ENCODE measurements at regions not wholly inside any gene's neighbourhood (a gene's known extent, or its start where the extent isn't known, plus 50 kb on each side); places are given as distances from the start of the nearest gene placed in this dataset.

DNA sequence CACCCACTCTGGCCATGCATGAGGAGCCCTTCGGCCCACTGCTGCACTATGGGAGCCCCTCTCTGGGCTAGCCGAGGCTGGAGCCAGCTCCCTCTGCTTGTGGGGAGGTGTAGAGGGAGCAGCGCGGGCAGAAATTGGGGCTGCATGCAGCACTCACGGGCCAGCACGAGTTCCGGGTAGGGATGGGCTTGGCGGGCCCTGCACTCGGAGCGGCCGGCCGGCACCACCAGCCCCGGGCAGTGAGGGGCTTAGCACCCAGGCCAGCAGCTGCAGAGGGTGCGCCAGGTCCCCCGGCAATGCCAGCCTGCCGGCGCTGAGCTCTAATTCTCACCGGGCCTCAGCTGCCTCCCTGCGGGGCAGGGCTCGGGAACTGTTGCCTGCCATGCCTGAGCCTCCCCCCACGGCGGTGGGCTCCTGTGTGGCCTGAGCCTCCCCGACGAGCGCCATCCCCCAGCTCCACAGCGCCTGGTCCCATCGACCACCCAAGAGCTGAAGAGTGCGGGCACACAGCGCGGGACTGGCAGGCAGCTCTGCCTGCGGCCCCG lies 209.0 kb downstream of the LTN1 start:
- no peak for DNase-seq

DNA sequence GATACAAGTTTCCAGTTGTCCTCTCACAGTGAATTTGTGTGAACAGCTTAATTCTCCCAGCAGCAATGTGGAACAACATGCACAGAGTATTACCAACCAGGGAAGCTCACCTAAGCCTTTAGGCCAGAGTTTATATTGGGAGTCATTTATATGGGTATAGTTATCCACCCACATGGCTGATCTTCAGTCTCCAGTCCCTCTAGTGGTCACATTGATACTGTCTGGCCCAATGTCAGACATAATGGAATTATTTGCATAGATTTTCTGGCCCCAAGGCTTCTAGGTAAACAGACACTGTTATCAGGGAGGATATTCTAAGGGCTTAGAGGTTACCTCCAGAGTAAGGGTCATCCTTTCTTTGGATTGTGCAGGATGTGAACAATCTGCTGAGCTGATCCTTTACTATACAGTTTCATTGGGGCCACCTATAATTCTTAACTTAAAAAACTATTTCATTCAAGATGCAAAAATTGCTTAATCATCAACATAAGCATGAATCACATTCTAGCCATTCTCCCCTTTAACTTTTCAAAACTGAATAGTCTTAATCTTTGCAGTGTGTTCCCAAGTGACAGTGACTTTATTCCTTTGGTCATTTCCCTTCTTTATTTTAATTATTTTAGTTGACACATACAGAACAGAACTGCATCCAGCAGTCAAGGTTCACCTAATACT lies 210.9 kb downstream of the LTN1 start:
- no peak for DNase-seq

DNA sequence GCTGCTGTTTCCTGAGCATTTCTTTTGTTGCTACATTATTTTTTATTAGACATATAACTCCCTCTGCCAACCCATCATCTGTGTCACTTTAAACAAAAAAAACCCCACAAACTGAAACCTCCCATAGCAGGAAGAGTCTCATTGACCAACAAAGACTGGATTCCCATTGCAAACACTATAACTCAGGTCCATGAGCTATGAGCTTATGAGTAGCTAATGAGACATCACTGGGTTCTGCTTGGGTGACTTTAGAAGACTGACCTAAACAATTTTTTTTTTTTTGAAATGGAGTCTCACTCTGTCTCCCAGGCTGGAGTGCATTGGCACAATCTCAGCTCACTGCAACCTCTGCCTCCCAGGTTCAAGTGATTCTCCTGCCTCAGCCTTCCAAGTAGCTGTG lies 212.8 kb downstream of the LTN1 start:
- DNase-seq: no peak

DNA sequence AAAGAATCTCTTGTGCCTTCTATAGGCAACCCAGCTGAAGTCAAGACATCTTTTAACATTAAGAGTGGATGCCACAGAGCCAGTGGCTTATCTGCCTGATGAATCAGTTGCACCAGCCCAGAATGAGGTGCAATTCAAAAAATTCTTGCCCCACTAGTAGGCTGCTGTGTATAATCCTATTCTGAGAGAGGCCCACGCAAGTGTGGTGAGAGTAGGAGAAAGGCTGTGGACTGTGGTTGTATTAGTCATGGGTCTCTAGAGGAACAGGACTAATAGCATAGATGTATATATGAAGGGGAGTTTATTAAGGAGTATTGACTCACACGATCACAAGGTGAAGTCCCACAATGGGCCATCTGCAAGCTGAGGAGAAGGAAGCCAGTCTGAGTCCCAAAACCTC lies 216.4 kb downstream of the LTN1 start:
- DNase-seq: no peak

DNA sequence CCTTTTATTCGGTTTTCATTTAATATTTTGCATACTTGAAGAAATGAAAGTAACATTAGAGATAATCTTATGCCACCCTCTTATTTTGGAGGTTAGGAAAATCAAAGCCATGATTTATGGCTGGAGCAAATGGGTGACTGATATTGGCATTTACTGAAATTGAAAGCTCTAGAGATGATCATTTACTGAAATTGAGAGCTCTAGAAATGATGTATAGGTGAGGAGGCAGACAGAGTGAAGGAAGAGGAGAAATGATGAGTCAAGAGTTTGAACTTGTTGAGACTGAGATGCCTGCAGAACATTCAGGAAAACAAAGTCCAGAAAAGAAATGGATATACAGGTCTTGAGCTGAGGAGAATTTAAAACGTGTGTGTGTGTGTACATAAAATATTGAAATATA lies 217.6 kb downstream of the LTN1 start:
- DNase-seq: no peak

DNA sequence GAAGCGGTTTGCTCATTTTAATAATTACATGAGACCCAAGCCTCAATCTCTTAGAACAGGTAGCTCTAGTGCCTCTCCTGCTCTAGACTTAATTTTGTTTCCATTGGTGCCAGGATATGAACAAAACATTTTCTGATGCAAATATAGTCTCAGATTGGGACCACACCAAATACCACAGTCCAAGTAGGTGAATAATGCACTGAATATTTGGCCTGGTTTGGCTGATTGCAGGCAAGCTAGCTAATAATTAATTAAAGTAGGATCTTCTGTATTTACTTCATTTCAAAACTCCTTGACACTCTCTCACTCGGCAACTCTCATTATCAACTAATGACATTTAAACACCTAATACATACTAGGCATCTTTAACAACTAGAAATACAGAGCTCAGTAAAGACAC lies 219.6 kb downstream of the LTN1 start:
- DNase-seq: no peak

DNA sequence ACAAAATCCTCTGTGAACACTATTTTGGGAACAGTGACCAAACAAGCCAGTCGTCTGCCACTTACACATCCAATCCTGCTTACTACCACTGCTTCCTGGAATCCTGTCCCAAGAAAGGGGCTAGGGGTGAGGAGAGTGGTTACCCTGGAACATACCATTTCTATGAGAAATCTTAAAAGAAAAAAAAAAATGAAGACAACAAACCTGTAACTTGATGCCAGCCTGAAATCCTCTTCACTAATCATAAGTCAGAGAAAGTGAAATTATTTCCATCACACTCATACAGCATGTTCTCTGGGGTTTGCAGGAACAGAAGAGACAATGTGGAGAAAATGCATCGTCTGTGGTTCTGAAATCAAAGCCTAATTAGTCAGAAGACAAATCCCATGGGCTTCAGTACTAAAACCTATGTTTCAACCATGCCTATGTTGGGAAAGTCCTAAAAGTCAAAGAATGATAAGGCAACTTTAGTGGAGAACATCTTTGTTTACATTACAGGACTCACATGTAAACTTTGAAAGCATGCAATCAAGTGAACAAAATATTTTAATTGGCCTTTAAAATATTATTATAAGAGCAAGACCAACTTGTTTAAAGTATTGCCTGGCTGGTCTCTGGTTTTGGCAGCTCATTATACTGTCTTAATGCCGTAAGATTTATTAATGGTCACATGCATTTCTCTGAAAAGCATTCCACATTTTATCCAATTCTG lies 220.7 kb downstream of the LTN1 start:
- no peak for DNase-seq

DNA sequence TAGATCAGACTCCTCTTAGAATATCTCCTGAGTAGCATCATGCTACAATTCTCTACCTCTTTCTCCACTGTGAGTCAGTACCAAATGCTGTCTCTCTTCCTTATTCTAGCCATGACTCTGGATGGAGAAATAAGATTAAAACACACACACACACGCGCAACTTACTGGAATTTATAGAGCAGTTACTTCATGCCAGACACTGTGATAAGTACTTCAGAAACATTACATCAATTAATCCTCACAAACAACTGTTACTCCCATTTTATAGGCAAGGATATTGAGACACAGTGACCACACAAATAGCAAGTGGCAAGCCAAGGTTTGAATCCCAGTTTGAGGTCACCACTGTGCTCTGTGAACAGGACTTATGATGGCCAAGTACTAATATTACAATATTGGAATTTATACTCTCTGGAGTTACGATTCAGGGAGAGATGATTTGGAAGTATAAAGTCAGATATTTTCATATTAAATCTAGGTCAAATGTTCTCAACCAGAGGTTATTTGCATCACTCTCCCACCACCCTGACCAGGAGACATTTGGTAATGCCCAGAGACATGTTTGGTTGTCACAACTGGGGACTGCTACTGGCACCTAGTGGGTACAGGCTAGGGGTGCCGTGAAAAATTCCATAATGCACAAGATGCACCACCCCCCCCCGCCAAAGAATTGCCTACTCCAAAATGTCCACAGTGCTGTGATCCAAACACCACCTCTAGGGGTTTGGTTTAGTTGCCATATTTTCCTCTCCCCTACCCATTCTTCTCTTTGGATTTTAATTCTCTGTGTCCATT lies 221.6 kb downstream of the LTN1 start:
- no peak for DNase-seq

DNA sequence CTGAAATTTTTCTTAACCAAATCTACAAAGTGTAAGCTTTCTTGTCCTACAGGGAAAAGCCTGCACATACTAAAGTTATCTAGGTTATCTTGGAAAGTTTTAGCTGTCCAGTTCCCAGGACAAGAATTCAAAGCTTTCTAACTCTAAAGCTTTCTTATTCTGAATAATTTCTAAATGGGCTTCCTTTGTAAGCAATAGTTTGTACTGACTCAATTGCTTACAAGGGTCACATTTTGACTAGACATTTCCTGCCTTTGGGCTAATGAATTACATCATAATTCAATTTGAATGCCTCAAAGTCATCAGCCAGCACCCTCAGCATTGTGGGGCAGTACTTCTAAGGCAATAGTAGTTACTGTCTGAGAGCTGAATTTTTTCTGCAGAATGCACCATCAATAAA lies 223.0 kb downstream of the LTN1 start:
- DNase-seq: no peak

DNA sequence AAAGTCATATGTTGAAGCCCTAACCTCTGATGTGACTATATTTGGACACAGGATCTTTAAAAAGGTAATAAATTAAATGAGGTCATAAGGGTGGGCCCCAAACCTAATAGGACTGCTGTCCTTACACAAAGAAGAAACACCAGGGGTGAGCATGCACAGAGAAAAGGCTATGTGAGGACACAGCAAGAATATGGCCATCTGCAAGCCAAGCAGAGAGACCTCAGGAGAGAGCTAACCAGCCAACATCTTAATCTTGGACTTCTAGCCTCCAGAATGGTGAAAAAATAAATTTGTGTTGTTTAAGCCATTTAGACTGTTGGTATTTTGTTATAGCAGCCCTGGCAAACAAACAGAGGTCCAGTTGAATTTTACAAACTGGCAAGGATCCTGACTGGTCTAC lies 223.9 kb downstream of the LTN1 start:
- DNase-seq: no peak

DNA sequence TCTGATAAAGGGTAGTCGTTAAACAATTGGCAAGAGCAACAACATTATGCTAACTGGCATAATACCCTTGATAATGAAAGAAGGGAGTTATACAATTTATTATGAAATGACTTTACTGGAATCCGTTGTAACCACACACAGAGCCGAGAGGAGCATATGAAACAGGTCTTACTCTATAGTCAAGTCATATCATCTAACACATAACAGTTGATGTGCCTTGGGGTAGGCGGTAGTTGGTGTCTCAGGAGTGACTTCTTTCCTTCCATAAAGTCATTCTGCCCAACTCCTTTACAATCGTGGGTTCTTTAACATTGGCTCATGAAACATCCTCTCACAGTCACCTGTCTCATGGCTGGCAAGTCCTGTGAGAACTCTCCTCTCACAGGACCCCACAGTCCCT lies 225.2 kb downstream of the LTN1 start:
- no peak for DNase-seq

DNA sequence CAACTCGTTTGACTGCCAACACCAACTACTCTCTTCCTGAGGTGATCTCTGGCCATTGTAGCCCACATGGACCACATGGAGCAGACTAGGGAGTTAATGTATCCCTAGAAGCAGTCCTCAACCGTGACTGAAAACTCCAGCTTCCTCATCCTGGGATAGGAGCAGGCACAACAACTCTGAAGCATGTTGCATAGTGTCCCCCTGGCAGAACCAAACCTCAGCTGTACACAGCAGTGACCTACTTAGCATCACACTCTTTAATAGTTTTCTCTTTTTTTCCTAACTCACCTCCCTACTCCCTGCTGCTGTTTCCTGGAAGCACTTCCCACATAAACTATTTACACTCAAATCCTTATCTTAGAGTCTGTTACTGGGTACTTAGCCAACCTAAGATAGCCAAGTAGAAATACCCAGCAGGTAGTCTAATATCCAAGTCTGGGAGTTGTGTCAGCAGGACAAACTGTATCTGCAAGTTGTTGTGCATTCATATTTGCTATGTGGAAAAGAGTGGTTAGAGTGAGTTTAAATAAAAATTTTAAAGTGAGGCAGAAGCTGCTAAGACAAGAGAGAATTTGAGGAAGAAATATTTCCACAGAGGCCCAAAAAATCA lies 228.8 kb downstream of the LTN1 start:
- DNase-seq: no peak

DNA sequence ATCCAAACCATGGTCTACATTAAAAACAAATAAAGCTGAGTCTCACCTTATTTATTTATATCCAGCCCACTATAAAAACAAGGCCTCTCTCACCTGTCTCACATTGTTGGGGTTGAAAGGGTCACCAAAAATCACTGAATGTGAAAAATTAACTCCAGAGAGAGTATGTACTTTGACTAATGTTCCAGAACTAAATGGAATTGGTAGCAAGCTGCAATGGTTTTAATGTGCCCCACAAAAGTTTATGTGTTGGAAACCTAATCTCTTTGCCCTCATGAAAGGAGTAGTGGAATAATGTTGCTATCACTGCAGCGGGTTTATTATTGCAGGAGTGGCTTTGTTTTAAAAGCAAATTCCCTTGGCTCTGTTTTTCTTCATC lies 230.3 kb downstream of the LTN1 start:
- DNase-seq: no peak

DNA sequence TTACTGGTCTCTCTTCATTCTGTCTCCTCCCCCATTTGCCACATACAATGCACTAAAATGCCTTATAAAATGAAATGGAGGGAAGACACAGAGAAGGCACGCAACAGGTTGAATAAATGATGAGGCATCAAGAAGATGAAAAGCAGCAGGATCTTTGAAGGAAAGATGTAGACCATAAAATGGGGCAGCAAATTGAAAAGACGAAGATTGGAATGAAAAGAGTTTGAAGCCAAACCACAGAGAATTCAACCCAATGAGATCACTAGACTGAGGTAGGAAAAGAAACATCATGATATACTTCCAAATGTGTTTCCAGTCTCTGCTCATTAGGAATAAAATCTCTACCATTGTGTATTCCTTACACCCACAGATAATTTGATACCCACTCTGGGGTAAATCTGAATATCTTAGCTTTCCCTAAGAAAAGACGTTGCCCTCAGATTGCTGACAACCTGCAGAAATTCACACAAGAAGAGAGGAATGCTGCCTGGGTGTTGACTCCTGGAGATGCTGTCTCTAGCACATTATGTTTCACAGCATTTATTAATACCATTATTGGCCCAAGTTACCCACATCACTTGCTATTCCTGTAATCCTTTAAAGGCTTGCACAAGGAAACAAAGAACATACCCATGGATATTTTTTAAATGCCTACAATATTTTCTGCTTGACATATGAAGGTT lies 230.9 kb downstream of the LTN1 start:
- no peak for DNase-seq

DNA sequence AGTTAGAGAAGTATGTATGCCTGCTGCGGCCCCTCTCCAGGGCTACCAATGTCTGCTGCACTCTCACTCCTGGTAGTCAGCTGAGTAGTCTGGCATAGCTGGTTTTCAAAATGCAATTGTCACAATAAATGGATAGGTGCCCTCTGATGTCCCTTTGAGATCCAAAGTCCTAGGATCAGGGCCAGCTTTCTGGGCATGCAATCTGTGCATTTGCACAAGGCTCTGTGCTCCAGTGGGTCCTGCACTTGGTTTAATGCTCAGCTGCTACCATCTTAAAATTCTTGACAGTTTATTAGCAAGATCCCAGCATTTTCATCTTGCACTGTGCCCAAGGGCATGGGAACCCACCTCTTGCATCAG lies 233.8 kb downstream of the LTN1 start:
- DNase-seq: no peak

DNA sequence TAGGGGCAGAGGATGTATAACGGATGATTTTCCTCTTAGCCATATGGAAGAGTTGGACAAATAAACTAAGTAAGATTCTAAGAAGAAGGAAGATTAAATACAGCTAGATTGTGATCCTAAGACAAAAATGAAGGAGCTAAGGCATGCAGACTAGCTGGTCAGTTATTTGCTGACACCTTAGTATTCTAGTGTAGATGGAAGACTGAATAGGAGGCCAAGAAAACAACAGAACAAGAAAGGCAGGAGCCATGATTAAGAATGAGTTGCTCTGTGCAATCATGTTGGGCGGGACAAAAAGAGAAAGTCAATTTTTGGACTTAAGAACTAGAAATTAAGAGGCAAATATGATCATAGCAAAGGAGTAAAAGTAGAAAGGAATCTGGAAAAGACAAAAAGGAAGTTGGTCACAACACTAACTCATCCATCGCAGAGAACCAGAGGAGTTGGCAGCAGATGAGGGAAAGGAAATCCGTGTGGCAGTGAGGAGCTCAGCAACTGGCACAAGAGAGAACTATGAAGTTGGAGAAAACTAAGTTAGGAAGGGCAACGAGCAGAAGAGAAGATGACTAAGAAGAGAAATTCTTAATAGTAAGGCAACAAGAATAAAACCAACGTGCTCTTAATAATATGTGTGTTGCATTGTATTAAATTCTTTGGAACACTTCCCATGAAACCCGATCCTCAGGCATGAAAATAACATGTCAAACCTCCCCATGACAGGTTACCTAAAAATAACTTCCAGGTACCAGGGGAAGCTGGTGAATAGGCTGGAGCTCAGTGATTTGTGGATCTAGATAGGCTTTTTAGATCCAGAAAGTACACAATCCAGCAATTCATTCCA lies 234.4 kb downstream of the LTN1 start:
- DNase-seq: no peak

DNA sequence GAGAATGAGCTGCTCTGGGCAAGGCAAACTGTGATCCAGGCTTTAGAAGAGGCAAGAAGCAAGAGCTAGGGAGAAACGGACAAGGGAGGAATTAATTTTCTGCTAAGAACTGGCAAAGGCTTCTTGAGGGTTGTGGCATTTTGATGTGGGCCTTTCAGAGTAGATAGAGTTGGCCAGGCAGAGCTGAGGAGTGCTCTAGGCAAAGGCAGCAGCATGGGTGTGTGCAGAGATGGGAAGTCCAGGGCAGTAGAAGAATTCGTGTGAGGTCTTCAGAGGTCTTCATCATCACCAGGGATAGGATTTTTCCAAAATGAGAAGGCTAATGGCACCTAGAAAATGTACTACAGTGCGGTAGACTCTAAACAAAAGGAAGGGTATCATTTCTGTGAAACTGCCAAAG lies 237.8 kb downstream of the LTN1 start:
- DNase-seq: no peak

DNA sequence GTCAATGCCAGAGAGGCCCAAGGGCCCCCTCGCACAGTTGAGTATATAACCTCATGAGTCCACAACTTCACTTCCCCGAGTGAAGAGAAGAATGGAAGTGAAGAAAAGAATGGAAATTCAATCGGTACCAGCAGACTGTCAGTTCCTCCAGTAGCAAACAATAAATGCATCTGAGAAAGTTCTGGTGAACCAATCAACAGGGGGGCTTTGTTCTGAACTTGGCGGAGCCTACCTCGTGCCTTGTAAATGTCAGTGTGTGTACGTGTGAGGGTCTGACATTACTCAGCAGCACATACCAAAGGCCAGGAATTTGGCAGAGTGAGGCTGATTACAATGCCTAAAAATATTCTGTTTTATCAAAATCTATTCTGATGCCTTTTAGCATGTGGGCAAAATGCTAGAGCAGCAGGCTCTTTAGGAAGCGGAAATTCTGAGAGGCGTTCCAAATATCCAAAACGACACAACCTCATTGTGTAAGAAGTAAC lies 238.5 kb downstream of the LTN1 start:
- DNase-seq: no peak

DNA sequence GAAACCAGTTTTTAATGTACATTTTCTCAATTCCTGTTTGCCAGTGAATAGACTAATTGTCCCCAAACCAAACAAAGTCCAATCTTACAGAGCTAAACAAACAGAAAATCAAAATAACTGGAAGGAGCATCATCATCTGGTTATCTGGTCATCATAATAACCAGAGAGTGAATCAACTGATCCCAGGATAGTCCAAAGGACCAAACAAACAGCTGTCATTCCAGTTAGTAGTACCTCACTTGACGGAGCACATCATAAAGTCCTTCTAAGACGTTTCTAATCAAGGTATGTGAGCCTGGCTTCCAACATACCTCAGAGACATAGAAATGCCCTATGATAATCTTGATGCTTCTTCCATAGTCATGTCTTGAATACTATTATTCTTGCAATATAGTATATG lies 240.5 kb downstream of the LTN1 start:
- DNase-seq: no peak

DNA sequence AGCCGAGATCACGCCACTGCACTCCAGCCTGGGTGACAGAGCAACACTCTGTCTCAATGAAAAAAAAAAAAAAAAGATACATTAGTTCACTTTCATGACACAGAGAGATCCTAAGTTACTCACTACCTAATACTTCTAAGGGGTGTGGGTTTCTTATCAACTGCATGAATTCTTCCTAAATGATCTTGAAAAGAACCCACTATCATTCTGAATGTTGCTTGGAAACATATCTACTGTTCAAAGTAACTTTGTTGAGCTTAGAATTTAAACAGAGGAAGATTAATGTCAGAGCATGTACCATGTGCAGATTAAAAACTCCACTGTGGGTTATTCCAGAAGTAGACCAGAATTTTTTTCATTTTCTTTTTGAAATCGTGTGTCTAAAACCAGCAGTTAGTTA lies 241.5 kb downstream of the LTN1 start:
- DNase-seq: no peak

DNA sequence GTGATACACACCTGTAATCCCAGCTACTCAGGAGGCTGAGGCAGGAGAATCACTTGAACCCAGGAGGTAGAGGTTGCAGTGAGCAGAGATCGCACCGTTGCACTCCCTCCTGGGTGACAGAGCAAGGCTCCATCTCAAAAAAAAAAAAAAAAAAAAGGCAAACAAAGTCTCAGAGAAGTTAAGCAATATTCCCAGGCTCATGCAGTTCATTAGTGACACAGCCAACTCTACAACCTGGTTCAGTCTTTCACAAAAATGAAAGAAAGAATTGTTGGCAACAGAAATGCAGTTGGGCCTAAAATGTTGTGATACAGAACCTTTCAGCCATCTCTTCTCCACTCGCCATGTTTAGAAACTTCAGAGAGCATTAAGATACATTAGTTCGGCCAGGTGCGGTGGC lies 242.1 kb downstream of the LTN1 start:
- DNase-seq: no peak

DNA sequence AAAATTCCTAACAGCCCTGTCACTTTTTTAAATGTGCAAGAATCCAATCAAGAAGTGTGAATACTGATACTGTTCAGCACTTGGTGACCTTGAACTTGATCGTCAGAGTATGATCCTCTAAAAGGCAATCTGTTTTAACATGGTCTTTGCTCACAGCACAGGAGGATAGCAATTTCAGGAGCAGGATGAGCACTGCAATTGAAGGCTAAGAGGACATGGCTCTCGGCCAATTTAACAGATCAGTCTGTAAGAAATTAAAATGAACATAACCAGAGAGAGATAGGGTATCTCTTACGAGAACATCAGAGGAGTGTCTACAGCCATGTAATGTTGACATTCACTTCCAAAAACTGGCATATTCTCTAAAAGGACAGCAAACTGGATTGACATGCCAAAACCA lies 243.1 kb downstream of the LTN1 start:
- DNase-seq: no peak
